HEK293 (cell line): ENCODE measurements at regions not wholly inside any gene's neighbourhood (a gene's known extent, or its start where the extent isn't known, plus 50 kb on each side); places are given as distances from the start of the nearest gene placed in this dataset.

ENCODE experiments used
- BCL11B ChIP-seq: fragments of 450-650 bp; formaldehyde crosslinking; IDR thresholded peaks from 2 replicates; pipeline ENCODE4 v1.5.1; 2016; ENCODE audit warnings: low read depth, missing biosample characterization, missing genetic modification characterization
- ELK4 ChIP-seq: IDR thresholded peaks from 2 replicates; pipeline ENCODE4 v1.6.1; 2011; ENCODE audit warnings: mild to moderate bottlenecking, low read depth, low read length, borderline replicate concordance
- GLI4 ChIP-seq: fragments of 450-650 bp; formaldehyde crosslinking; IDR thresholded peaks from 2 replicates; pipeline ENCODE4 v1.5.1; 2016; ENCODE audit warnings: missing biosample characterization, missing genetic modification characterization
- KLF10 ChIP-seq: fragments of 450-650 bp; IDR thresholded peaks from 2 replicates; pipeline ENCODE4 v1.5.1; 2018; ENCODE audit warnings: missing biosample characterization, mild to moderate bottlenecking, missing genetic modification characterization
- KLF8 ChIP-seq: fragments of 450-650 bp; formaldehyde crosslinking; IDR thresholded peaks from 2 replicates; pipeline ENCODE4 v1.5.1; 2016; ENCODE audit warnings: missing biosample characterization, missing genetic modification characterization
- SP2 ChIP-seq: fragments of 450-650 bp; formaldehyde crosslinking; IDR thresholded peaks from 2 replicates; pipeline ENCODE4 v1.5.1; 2016; ENCODE audit warnings: missing biosample characterization, missing genetic modification characterization
- SP3 ChIP-seq: fragments of 450-650 bp; formaldehyde crosslinking; IDR thresholded peaks from 2 replicates; pipeline ENCODE4 v1.5.1; 2016; ENCODE audit warnings: missing biosample characterization, missing genetic modification characterization
- SP7 ChIP-seq: fragments of 450-650 bp; formaldehyde crosslinking; IDR thresholded peaks from 2 replicates; pipeline ENCODE4 v1.5.1; 2016; ENCODE audit warnings: missing biosample characterization, missing genetic modification characterization
- TRIM28 ChIP-seq: IDR thresholded peaks from 2 replicates; pipeline ENCODE4 v1.6.1; 2011; ENCODE audit warnings: low read length, control low read depth, borderline replicate concordance
- ZBTB10 ChIP-seq: fragments of 450-650 bp; formaldehyde crosslinking; IDR thresholded peaks from 2 replicates; pipeline ENCODE4 v1.5.1; 2016; ENCODE audit warnings: missing biosample characterization, missing genetic modification characterization
- ZBTB6 ChIP-seq: fragments of 450-650 bp; formaldehyde crosslinking; IDR thresholded peaks from 2 replicates; pipeline ENCODE4 v1.5.1; 2017; ENCODE audit warnings: missing biosample characterization, missing genetic modification characterization
- ZFP41 ChIP-seq: fragments of 450-650 bp; formaldehyde crosslinking; IDR thresholded peaks from 2 replicates; pipeline ENCODE4 v1.5.1; 2016; ENCODE audit warnings: missing biosample characterization, missing genetic modification characterization, borderline replicate concordance
- ZNF133 ChIP-seq: fragments of 450-650 bp; formaldehyde crosslinking; IDR thresholded peaks from 2 replicates; pipeline ENCODE4 v1.5.1; 2016; ENCODE audit warnings: missing biosample characterization, missing genetic modification characterization
- ZNF169 ChIP-seq: fragments of 450-650 bp; formaldehyde crosslinking; IDR thresholded peaks from 2 replicates; pipeline ENCODE4 v1.5.1; 2016; ENCODE audit warnings: missing biosample characterization, missing genetic modification characterization
- ZNF174 ChIP-seq: fragments of 450-650 bp; formaldehyde crosslinking; IDR thresholded peaks from 2 replicates; pipeline ENCODE4 v1.5.0; 2017; ENCODE audit warnings: missing biosample characterization, mild to moderate bottlenecking, missing genetic modification characterization
- ZNF19 ChIP-seq: fragments of 450-650 bp; formaldehyde crosslinking; IDR thresholded peaks from 2 replicates; pipeline ENCODE4; 2016; ENCODE audit warnings: missing biosample characterization, missing genetic modification characterization, low read depth
- ZNF24 ChIP-seq: fragments of 450-650 bp; formaldehyde crosslinking; IDR thresholded peaks from 2 replicates; pipeline ENCODE4 v1.5.1; 2016; ENCODE audit warnings: missing biosample characterization, missing genetic modification characterization
- ZNF248 ChIP-seq: fragments of 450-650 bp; formaldehyde crosslinking; IDR thresholded peaks from 2 replicates; pipeline ENCODE4 v1.5.1; 2017; ENCODE audit warnings: missing biosample characterization, missing genetic modification characterization
- ZNF302 ChIP-seq: fragments of 450-650 bp; formaldehyde crosslinking; IDR thresholded peaks from 2 replicates; pipeline ENCODE4 v1.5.1; 2016; ENCODE audit warnings: missing biosample characterization, missing genetic modification characterization, low read depth
- ZNF350 ChIP-seq: fragments of 450-650 bp; formaldehyde crosslinking; IDR thresholded peaks from 2 replicates; pipeline ENCODE4 v1.5.0; 2017; ENCODE audit warnings: missing biosample characterization, mild to moderate bottlenecking, missing genetic modification characterization
- ZNF391 ChIP-seq: fragments of 450-650 bp; formaldehyde crosslinking; IDR thresholded peaks from 2 replicates; pipeline ENCODE4 v1.5.1; 2016; ENCODE audit warnings: low read depth, missing biosample characterization, missing genetic modification characterization, borderline replicate concordance
- ZNF48 ChIP-seq: fragments of 450-650 bp; formaldehyde crosslinking; IDR thresholded peaks from 2 replicates; pipeline ENCODE4 v1.5.1; 2016; ENCODE audit warnings: missing biosample characterization, missing genetic modification characterization
- ZNF488 ChIP-seq: fragments of 450-650 bp; formaldehyde crosslinking; IDR thresholded peaks from 2 replicates; pipeline ENCODE4 v1.5.1; 2016; ENCODE audit warnings: missing biosample characterization, missing genetic modification characterization
- ZNF510 ChIP-seq: fragments of 450-650 bp; formaldehyde crosslinking; IDR thresholded peaks from 2 replicates; pipeline ENCODE4 v1.5.1; 2018; ENCODE audit warnings: mild to moderate bottlenecking, missing genetic modification characterization, missing biosample characterization; ENCODE audit not compliant: insufficient replicate concordance
- ZNF521 ChIP-seq: fragments of 450-650 bp; formaldehyde crosslinking; IDR thresholded peaks from 2 replicates; pipeline ENCODE4 v1.5.1; 2017; ENCODE audit warnings: missing biosample characterization, mild to moderate bottlenecking, missing genetic modification characterization
- ZNF529 ChIP-seq: fragments of 450-650 bp; formaldehyde crosslinking; IDR thresholded peaks from 2 replicates; pipeline ENCODE4 v1.5.1; 2017; ENCODE audit warnings: missing genetic modification characterization, missing biosample characterization; ENCODE audit not compliant: insufficient replicate concordance
- ZNF548 ChIP-seq: fragments of 450-650 bp; formaldehyde crosslinking; IDR thresholded peaks from 2 replicates; pipeline ENCODE4 v1.5.1; 2016; ENCODE audit warnings: missing biosample characterization, missing genetic modification characterization
- ZNF549 ChIP-seq: fragments of 450-650 bp; IDR thresholded peaks from 2 replicates; pipeline ENCODE4 v1.5.1; 2018; ENCODE audit warnings: missing biosample characterization, missing genetic modification characterization, mild to moderate bottlenecking, inconsistent platforms, moderate library complexity
- ZNF610 ChIP-seq: fragments of 450-650 bp; formaldehyde crosslinking; IDR thresholded peaks from 2 replicates; pipeline ENCODE4 v1.5.1; 2016; ENCODE audit warnings: missing biosample characterization, missing genetic modification characterization, borderline replicate concordance
- ZNF629 ChIP-seq: fragments of 450-650 bp; formaldehyde crosslinking; IDR thresholded peaks from 2 replicates; pipeline ENCODE4 v1.5.1; 2017; ENCODE audit warnings: missing biosample characterization, missing genetic modification characterization
- ZNF677 ChIP-seq: fragments of 450-650 bp; IDR thresholded peaks from 2 replicates; pipeline ENCODE4 v1.5.0; 2018; ENCODE audit warnings: missing biosample characterization, mild to moderate bottlenecking, missing genetic modification characterization, moderate library complexity
- ZNF692 ChIP-seq: fragments of 450-650 bp; formaldehyde crosslinking; IDR thresholded peaks from 2 replicates; pipeline ENCODE4 v1.5.1; 2016; ENCODE audit warnings: missing biosample characterization, missing genetic modification characterization
- ZNF76 ChIP-seq: fragments of 450-650 bp; formaldehyde crosslinking; IDR thresholded peaks from 2 replicates; pipeline ENCODE4; 2016; ENCODE audit warnings: low read depth, missing biosample characterization, missing genetic modification characterization, borderline replicate concordance
- ZSCAN16 ChIP-seq: fragments of 450-650 bp; formaldehyde crosslinking; IDR thresholded peaks from 2 replicates; pipeline ENCODE4 v1.5.1; 2016; ENCODE audit warnings: missing biosample characterization, missing genetic modification characterization

- TF ChIP-seq ELK4 (no peak), ZNF48 (tag by site-specific recombination) (no peak), ZNF488 (tag by site-specific recombination) (no peak), ZBTB6 (tag by site-specific recombination) (no peak), ZNF302 (tag by site-specific recombination) (no peak), ZNF76 (tag by site-specific recombination) (no peak), ZNF19 (tag by site-specific recombination) (no peak), TRIM28 (no peak), ZBTB10 (no peak), ZNF350 (no peak), ZNF629 (tag by site-specific recombination) (peak; percentile 73), ZSCAN16 (tag by site-specific recombination) (no peak), KLF8 (tag by site-specific recombination) (0 out of 2 replicates have a peak, but pooled peaks have one; percentile 18), SP7 (tag by site-specific recombination) (peak; percentile 97), SP2 (tag by site-specific recombination) (no peak), SP3 (no peak), ZNF549 (no peak), ZNF133 (no peak), ZNF677 (no peak), ZNF521 (no peak), BCL11B (tag by site-specific recombination) (no peak), ZNF529 (tag by site-specific recombination) (no peak), KLF10 (tag by site-specific recombination) (peak; percentile 44; the same call in 1 of the 2 replicates), ZNF510 (tag by site-specific recombination) (no peak), ZNF391 (tag by site-specific recombination) (no peak), ZNF692 (tag by site-specific recombination) (no peak; the same call in 1 of the 2 replicates), ZNF174 (tag by site-specific recombination) (no peak), ZNF24 (tag by site-specific recombination) (no peak), ZNF548 (no peak), GLI4 (no peak), ZNF169 (tag by site-specific recombination) (no peak), ZNF248 (tag by site-specific recombination) (no peak), ZFP41 (tag by site-specific recombination) (no peak), ZNF610 (tag by site-specific recombination) (no peak)
Observed at GRCh38 chr1:168396940-168397684, 116.4 kb downstream of the TBX19 start (continued).
